K562 (cell line): ENCODE measurements at regions not wholly inside any gene's neighbourhood (a gene's known extent, or its start where the extent isn't known, plus 50 kb on each side); places are given as distances from the start of the nearest gene placed in this dataset.

Experiments used
- EP400 ChIP-seq: fragments of 450-650 bp; IDR thresholded peaks from 2 replicates; pipeline ENCODE4 v1.6.1; 2017; ENCODE audit warnings: antibody characterized with exemption, mild to moderate bottlenecking, moderate library complexity
- ETS2 ChIP-seq: IDR thresholded peaks from 2 replicates; pipeline ENCODE4 v1.6.1; 2016; ENCODE audit warnings: borderline replicate concordance, missing genetic modification characterization, mild to moderate bottlenecking, moderate library complexity, missing compliant biosample characterization; ENCODE audit not compliant: poor library complexity, severe bottlenecking
- SLC30A9 ChIP-seq: fragments of 250-450 bp; sonication (Bioruptor Pico); IDR thresholded peaks from 2 replicates; pipeline ENCODE4 v1.8.0; 2022; ENCODE audit warnings: mild to moderate bottlenecking, moderate library complexity
- TF ChIP-seq, protein P1 (sequence below): fragments of 450-650 bp; IDR thresholded peaks from 2 replicates; pipeline ENCODE4 v1.6.1; 2016; ENCODE audit warnings: mild to moderate bottlenecking, moderate library complexity

DNA sequence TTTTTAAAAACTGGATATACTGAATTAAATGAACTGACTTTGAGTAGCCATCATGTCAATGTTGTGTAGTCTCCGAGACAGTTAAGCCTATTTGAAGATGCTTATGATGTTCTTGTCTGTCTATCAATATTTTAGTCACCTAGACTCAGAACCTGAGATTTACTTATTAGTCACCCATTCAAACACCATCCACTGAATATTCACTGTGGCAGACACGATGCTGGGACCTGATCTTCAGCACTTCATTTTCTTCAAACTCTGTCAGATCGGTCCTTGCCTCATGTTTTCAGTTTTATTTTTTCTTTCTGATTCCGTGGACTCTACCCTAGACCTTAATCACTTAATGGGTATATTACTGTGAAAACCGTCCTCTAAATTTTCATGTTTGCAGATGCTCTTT lies 123.7 kb upstream of the MCHR2 start (continued):
- TF ChIP-seq, protein P1, sequence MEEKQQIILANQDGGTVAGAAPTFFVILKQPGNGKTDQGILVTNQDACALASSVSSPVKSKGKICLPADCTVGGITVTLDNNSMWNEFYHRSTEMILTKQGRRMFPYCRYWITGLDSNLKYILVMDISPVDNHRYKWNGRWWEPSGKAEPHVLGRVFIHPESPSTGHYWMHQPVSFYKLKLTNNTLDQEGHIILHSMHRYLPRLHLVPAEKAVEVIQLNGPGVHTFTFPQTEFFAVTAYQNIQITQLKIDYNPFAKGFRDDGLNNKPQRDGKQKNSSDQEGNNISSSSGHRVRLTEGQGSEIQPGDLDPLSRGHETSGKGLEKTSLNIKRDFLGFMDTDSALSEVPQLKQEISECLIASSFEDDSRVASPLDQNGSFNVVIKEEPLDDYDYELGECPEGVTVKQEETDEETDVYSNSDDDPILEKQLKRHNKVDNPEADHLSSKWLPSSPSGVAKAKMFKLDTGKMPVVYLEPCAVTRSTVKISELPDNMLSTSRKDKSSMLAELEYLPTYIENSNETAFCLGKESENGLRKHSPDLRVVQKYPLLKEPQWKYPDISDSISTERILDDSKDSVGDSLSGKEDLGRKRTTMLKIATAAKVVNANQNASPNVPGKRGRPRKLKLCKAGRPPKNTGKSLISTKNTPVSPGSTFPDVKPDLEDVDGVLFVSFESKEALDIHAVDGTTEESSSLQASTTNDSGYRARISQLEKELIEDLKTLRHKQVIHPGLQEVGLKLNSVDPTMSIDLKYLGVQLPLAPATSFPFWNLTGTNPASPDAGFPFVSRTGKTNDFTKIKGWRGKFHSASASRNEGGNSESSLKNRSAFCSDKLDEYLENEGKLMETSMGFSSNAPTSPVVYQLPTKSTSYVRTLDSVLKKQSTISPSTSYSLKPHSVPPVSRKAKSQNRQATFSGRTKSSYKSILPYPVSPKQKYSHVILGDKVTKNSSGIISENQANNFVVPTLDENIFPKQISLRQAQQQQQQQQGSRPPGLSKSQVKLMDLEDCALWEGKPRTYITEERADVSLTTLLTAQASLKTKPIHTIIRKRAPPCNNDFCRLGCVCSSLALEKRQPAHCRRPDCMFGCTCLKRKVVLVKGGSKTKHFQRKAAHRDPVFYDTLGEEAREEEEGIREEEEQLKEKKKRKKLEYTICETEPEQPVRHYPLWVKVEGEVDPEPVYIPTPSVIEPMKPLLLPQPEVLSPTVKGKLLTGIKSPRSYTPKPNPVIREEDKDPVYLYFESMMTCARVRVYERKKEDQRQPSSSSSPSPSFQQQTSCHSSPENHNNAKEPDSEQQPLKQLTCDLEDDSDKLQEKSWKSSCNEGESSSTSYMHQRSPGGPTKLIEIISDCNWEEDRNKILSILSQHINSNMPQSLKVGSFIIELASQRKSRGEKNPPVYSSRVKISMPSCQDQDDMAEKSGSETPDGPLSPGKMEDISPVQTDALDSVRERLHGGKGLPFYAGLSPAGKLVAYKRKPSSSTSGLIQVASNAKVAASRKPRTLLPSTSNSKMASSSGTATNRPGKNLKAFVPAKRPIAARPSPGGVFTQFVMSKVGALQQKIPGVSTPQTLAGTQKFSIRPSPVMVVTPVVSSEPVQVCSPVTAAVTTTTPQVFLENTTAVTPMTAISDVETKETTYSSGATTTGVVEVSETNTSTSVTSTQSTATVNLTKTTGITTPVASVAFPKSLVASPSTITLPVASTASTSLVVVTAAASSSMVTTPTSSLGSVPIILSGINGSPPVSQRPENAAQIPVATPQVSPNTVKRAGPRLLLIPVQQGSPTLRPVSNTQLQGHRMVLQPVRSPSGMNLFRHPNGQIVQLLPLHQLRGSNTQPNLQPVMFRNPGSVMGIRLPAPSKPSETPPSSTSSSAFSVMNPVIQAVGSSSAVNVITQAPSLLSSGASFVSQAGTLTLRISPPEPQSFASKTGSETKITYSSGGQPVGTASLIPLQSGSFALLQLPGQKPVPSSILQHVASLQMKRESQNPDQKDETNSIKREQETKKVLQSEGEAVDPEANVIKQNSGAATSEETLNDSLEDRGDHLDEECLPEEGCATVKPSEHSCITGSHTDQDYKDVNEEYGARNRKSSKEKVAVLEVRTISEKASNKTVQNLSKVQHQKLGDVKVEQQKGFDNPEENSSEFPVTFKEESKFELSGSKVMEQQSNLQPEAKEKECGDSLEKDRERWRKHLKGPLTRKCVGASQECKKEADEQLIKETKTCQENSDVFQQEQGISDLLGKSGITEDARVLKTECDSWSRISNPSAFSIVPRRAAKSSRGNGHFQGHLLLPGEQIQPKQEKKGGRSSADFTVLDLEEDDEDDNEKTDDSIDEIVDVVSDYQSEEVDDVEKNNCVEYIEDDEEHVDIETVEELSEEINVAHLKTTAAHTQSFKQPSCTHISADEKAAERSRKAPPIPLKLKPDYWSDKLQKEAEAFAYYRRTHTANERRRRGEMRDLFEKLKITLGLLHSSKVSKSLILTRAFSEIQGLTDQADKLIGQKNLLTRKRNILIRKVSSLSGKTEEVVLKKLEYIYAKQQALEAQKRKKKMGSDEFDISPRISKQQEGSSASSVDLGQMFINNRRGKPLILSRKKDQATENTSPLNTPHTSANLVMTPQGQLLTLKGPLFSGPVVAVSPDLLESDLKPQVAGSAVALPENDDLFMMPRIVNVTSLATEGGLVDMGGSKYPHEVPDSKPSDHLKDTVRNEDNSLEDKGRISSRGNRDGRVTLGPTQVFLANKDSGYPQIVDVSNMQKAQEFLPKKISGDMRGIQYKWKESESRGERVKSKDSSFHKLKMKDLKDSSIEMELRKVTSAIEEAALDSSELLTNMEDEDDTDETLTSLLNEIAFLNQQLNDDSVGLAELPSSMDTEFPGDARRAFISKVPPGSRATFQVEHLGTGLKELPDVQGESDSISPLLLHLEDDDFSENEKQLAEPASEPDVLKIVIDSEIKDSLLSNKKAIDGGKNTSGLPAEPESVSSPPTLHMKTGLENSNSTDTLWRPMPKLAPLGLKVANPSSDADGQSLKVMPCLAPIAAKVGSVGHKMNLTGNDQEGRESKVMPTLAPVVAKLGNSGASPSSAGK = no peak
- TF ChIP-seq SLC30A9 (CRISPR knock-in tag) (no peak), EP400 (no peak), ETS2 (tag) (no peak)
